Pons (tissue), 1 donor: ENCODE measurements at regions not wholly inside any gene's neighbourhood (a gene's known extent, or its start where the extent isn't known, plus 50 kb on each side); places are given as distances from the start of the nearest gene placed in this dataset.

ENCODE experiments used
- DNase-seq: peaks from one replicate; pipeline ENCODE4 v3.0.0-alpha.2; 2016; ENCODE audit warnings: low spot score

DNA sequence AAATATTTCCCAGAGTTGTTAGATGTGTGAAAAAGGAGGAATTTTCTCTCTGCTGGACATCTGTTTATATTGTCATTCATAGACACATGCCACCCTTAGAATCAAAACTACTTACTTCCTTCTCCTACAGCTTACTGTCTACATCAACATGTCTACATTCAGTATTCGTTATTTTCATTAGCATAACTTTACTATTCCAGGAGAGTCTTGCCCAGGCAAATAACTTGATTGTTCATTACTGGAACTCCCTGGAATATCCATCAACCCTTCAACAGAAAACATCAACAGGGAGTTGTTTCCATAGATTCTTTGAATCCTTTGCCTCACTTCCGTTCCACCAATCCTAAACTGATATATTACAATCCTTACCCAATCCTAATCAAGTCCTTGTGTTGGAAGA lies 457.5 kb upstream of the ZNF608 start:
- DNase-seq: no peak

DNA sequence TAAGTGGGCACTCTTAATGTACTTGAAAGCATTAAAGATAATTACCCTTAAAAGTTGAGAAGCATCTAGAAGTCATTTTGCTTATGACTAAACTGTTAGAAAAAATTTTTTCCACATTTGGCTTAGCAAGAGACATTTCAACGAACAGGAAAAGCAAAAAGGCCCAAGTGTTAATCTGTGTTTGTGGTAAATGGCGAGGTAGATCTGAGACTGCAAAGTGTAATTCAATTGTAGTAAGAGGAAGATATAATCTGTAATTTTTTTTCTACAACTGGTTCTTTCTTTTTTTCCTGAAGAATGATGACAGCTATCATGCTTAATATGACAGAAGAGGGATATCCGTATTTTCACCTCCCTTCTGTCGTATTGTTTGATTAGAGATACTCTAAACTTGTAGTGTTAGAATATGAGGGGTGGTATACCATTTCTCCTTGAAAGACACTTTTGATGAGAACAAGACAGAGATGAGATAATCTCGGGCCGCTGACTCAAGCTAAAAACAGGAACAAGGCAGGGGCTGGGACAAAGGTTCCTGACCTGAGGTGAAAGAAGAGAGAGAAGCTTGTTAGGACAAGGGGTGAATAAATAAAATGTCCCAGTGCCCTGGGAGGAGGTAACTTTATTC lies 459.3 kb upstream of the ZNF608 start:
- no peak for DNase-seq

- DNase-seq: no peak
Measured at GRCh38 chr5:125207856-125208255, 461.4 kb upstream of the ZNF608 start.

DNA sequence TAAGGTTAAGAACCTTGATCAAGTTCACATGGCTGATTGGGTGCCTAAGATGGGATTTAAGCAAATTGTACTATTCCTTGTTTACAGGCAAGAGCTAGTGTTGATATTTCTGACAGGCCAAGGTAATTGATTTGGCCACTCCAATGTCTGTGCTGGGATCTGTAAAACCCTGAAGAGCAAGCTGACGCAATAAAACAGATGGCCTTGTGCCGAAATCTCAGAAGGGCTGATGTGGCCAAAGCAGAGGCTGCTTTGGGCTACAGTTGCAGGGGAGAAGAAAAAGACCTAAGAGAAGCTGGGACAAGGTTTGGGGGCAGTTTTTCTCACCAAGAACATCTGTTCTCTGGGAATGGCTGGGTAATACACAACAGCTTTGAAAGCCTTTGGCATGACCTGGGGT lies 463.2 kb upstream of the ZNF608 start:
- DNase-seq: no peak

DNA sequence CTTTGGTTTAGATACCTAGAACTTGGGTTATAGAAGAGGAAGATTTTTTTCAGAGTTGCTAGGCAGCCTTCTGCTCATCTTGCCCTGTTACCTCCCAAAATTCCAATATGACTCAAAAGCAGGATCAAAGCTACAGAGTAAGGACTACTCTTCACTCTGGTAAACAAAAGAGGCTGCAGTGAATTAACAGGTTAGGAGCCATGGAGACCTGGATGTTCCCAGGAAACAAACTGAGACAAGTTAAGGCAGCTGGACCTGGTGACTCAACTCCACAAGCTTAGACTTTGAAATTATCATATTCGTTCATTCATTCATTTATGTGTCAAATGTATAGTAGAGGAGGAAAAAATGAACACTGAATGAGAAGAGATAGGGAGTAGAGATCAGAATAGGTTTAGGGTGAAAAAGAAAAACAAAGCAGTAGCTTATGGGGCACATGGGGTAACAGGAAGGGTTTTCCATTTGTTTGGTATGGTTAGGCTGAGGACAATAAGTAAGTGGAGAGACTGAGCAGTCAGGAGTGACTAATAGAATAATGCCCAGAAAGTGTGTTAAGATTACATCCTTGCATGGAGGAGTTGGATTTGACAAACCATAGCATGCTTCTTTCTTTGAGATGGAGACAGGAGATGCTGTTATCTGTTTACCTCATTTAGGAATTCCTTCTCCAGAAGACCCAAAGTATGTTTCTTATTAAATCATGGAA lies 464.0 kb upstream of the ZNF608 start:
- DNase-seq: no peak

- no peak for DNase-seq
Measured at GRCh38 chr5:125214080-125214479, 467.6 kb upstream of the ZNF608 start.

GRCh38 chr5:125215593-125215992 lies 469.2 kb upstream of the ZNF608 start:
- no peak for DNase-seq

- no peak for DNase-seq
Measured at GRCh38 chr5:125219710-125220109, 473.3 kb upstream of the ZNF608 start.

DNA sequence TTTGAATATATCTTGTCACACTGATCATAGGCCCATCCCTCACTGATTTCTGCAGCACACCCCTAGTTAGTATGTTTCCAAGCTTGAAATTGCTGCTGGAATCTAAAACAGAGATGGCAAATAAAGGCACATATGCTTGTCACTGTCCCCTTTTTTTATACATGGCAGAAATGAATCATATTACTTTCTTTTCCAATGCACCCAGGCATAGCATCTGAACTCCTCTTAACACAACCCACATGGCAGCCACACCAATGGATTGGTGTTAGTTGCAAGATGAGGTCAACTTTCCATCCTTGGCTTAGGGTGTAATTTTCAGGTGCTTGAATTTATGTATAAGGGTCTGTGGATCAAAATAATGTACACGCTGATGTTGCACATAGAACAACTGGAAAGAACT lies 473.8 kb upstream of the ZNF608 start:
- DNase-seq: no peak

GRCh38 chr5:125222597-125223240 lies 476.3 kb upstream of the ZNF608 start:
- no peak for DNase-seq

- no peak for DNase-seq
Measured at GRCh38 chr5:125225424-125225823, 479.0 kb upstream of the ZNF608 start.

DNA sequence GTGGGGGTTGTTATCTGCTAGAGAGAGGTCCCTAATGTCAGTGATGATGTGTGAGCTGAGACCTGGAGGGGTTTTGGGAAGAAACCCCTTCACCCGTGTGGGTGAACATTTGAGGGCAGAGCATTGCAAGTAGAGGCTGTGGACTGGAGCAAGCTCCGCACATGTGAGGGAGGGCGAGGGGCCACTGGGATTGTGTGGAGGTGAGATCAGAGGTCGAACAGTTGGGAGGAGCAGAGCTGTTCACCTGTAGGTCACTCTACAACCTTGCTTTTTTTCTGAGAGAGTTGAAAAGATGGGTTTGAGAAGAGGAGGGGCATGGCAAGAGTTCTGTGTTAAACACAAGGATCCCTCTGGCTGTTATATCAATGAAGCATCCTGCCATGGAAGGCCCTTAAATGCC lies 480.4 kb upstream of the ZNF608 start:
- DNase-seq: no peak

- no peak for DNase-seq
Measured at GRCh38 chr5:125227333-125228095, 481.1 kb upstream of the ZNF608 start.

DNA sequence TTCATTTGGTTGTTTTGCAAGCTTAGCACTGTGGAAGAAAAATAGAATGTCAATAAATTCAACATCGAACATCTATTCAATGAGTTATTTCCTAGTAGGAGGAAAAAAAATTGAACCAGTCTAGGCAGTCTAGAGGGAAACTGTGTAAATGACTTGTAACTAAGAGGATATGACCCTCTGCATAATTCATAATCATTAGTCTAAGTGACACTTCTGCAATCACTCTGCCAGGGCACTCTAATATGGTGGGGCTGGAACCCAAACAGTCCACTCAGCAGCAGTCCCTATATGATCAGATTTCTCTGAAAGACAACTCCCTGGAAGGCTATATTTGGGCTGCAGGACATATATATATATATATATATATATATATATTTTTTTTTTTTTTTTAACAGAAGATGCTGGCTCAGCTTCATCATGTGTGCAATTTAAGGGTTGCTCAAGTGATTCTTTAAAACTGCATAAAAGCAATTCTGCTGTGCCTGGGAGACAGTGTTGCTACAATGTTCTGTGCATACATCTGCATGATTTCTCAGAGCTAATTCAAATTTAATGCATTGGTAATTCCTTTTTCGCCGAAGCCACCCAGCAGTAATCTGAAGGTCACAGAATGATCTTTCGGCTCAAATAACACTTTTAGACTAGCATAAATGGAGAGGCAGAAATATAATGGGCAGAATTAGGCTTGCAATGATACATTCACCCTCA lies 482.1 kb upstream of the ZNF608 start:
- DNase-seq: no peak

- DNase-seq: no peak
Measured at GRCh38 chr5:125229556-125229955, 483.1 kb upstream of the ZNF608 start.

DNA sequence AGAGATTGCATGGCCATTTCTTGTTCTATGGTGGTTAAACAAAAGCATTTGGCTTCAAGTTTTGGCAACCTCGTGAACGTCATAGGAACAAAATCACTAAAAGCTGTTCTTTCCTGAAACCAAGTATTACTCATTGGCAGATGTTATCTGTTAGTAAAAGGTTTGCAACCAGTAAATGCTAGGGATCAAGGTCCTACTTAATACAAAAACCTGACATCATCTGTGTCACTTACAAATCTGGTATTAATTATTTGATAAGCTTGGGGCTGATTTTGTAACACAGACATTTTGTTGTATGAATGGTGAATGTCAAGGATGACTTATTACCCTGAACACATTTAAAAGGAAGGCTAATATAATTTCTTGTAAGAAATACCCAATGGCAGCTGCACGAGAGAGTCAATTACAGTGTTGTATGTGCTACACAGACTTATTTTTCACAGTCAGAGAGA lies 486.4 kb upstream of the ZNF608 start:
- no peak for DNase-seq

DNA sequence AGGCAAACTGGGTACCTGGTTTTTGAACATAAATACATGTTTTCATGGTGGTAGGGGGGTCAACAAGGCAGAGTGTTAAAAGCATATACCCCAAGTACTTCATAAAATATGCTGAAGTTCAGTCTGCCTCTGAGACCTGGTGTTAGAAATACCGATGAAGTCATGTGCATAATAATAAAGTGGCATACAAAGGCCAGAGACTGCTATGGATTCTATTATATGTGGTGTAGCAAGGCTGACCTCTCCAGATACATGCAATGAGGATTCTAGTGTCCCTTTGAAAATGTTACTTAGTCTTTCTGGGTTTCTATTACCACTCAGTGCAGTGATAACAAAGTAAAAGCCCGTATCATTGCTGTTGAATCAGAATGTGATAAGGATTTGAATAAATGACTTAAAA lies 487.5 kb upstream of the ZNF608 start:
- DNase-seq: no peak

DNA sequence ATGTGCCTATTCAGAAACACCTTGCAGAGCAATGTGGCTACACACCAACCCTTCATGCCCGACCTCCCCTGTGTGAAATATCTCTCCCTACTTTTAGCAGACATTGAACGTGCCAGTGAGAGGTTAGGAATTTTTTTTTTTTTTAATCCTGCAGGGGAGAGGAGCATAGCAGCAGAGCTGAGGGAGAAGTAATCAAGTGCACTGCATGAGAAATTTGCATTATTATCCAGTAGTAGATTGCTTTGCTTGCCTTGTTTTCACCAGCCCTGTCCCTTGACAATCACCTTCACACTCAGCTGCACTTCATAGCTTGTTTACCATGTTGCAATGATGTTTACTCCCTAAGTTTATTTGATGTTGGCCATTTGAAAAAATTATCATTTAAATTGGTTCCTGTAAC lies 489.6 kb upstream of the ZNF608 start:
- no peak for DNase-seq

DNA sequence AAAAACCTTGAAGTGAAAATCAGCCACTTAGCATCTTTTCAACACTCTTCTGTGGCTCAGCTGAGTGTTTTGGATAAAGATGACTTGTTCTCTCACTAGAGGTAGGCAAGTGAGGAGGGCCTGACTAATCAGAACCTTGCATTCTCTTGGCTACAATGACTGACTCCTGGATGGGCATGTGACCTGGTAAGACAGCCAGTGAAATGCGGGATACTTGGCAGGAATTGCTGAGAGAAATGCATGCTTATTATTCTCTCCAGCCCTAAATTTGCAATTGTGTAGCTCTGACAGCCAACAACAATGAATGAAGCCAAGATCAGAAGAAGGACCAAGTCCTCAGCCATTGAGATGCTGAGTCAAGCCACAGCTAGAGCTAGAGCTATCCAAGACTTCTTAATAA lies 490.5 kb upstream of the ZNF608 start:
- DNase-seq: peak; percentile 21

- no peak for DNase-seq
Measured at GRCh38 chr5:125244531-125244930, 498.1 kb upstream of the ZNF608 start.

DNA sequence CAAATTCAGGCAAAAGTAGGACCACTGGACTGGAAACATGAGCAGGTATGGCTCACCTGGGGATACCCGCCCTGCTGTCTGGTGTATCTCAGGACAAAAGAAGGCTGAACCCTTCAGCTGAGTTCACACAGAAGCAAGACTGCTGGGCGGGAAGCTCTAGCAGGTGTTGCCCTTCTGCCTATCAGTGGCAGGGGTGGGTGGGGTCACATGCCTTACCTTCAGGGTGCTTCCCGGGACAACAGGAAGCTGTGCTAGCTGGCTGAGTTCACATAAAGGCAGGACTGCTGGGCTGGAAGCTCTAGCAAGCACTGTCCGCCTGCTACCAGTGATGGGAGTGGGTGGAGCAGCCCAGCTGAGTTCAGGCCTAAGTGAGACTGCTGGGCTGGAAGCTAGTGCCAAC lies 498.8 kb upstream of the ZNF608 start:
- DNase-seq: no peak

DNA sequence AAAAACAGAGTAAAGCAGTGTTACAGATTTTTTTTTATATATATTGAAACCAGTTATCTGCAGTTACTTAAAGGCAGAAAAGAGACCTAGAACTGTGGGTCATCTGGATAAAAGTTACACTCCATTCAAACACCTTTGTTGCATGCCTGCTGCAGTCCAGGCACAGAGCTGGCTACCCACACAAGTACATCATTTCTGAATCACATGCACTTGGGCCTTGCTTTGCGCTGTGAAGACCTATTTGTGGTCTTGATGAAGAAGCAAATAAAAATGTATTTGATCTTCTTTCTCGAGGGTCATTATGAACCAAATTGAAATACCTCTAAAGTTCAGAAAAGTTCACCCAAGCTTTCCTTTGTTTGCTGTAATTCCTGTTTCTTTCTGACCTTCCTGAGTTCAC lies 503.0 kb upstream of the ZNF608 start:
- DNase-seq: no peak
